PC-9 (cell line): ENCODE measurements at regions not wholly inside any gene's neighbourhood (a gene's known extent, or its start where the extent isn't known, plus 50 kb on each side); places are given as distances from the start of the nearest gene placed in this dataset.

Source experiments
- BruUV-seq: library from RNA; stranded (reverse); fragments of 400-500 nt; replicated peaks from 2 replicates; lab custom pipeline; 2021; lab: Mats Ljungman, UMichigan
- CTCF ChIA-PET: fragments of 300-600 bp; sonication (Branson Sonifier 250); formaldehyde crosslinking; loops from one replicate; lab custom pipeline; 2022; ENCODE audit warnings: antibody characterized with exemption; lab: Charles Lee
- POLR2A ChIA-PET: fragments of 300-600 bp; sonication (Branson Sonifier 250); formaldehyde crosslinking; loops from one replicate; lab custom pipeline; 2022; ENCODE audit warnings: antibody characterized with exemption; ENCODE audit not compliant: unreplicated experiment; lab: Charles Lee
- DNase-seq, 2 experiments: peaks; one replicate each; pipeline versions ENCODE4 v3.0.0 to v3.0.0-alpha.2; 2015 to 2022; ENCODE audit warnings: mixed read lengths in 1 of 2
- H2AFZ ChIP-seq: fragments of 200-600 bp; sonication (generic); 2 replicates; pipeline ENCODE4 v1.8.1; 2017; ENCODE audit warnings: antibody characterized with exemption
- H3F3A ChIP-seq: fragments of 200-600 bp; sonication (generic); 2 replicates; pipeline ENCODE4 v1.8.1; 2017; ENCODE audit warnings: antibody characterized with exemption, mild to moderate bottlenecking, low read depth; ENCODE audit not compliant: insufficient read depth
- H3K27ac ChIP-seq: fragments of 200-600 bp; sonication (generic); 2 replicates; pipeline ENCODE4 v1.6.1; 2016; ENCODE audit warnings: mixed run types
- H3K27me3 ChIP-seq: fragments of 200-600 bp; sonication (generic); 2 replicates; pipeline ENCODE4 v1.6.1; 2016; ENCODE audit warnings: low read depth, mixed run types; ENCODE audit not compliant: insufficient read depth
- H3K36me3 ChIP-seq: fragments of 200-600 bp; sonication (generic); 2 replicates; pipeline ENCODE4 v1.6.1; 2016; ENCODE audit warnings: low read depth, mixed run types
- H3K4me1 ChIP-seq: fragments of 200-600 bp; sonication (generic); replicated peaks from 2 replicates; pipeline ENCODE4 v1.6.1; 2016; ENCODE audit warnings: mixed run types; ENCODE audit not compliant: insufficient read depth
- H3K4me2 ChIP-seq: fragments of 200-600 bp; sonication (generic); 2 replicates; pipeline ENCODE4 v1.6.1; 2017; ENCODE audit warnings: mixed run types
- H3K4me3 ChIP-seq: fragments of 200-600 bp; sonication (generic); 2 replicates; pipeline ENCODE4 v1.6.1; 2016; ENCODE audit warnings: mixed run types
- H3K79me2 ChIP-seq: fragments of 200-600 bp; sonication (generic); 2 replicates; pipeline ENCODE4 v1.6.1; 2017; ENCODE audit warnings: low read depth, mixed run types
- H3K9me2 ChIP-seq: fragments of 200-600 bp; sonication (generic); 2 replicates; pipeline ENCODE4 v1.8.1; 2017; ENCODE audit warnings: mild to moderate bottlenecking; ENCODE audit not compliant: insufficient read depth
- H3K9me3 ChIP-seq: fragments of 200-600 bp; sonication (generic); 2 replicates; pipeline ENCODE4 v1.8.1; 2016; ENCODE audit warnings: low read depth; ENCODE audit not compliant: insufficient read depth
- H4K20me1 ChIP-seq: fragments of 200-600 bp; sonication (generic); 2 replicates; pipeline ENCODE4 v1.8.1; 2017; ENCODE audit not compliant: insufficient read depth
- EZH2 ChIP-seq: fragments of 200-600 bp; sonication (generic); IDR thresholded peaks from 2 replicates; pipeline ENCODE4 v1.8.0; 2017; ENCODE audit warnings: antibody characterized with exemption, low read depth
- intact Hi-C: fragments of 100-400 bp; cut with micrococcal nuclease; formaldehyde crosslinking; loops from one replicate; pipeline ENCODE4 v1.10.0; 2022; ENCODE audit not compliant: unreplicated experiment
- TF ChIP-seq, protein P1 (sequence below): fragments of 200-600 bp; sonication (generic); conservative IDR thresholded peaks from 2 replicates; pipeline ENCODE4 v1.6.1; 2017; ENCODE audit warnings: mixed run types, antibody characterized with exemption, mild to moderate bottlenecking, moderate library complexity

DNA sequence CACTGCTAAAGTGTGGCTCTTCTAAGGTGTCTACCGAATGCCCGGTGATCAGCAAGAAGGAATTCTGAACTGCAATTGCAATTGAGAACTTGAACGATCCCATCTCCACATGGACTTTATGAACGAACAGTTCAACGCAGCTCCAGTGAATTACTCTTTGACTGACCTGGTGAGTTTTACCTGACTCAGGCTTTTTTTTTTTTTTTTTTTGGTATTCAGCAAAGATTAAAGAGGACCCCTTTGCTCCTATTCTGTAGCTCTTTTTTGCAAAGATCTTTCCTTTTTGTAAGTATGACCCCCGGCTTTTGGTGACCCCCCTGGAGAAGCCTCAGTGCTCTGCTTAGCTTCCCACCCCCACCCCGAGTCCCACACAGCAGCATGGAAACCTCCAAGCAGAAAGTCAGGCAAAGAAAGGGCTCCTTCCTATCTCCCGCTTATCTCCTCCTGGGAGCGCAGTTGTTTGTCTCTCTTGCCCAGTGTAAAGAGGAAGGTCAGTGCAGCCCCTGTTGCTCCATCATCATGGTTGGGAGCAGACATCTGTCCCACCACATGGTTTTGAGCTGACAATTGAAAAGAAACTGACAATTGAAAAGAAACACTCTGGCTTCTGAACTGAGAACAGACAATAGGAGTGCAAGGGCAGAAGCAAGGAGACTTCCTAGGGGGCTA is 72.1 kb upstream of the DIO3 start:
- BruUV-seq: no TSS peak
- Histone ChIP-seq H4K20me1 (no peaks in the 10 kb centered on the region), H3K27me3 (no peaks in the 10 kb centered on the region), H3F3A (0 out of 2 replicates have a peak, but pooled peaks cover 3% of the 10 kb centered on the region), H3K79me2 (no peaks in the 10 kb centered on the region), H3K36me3 (no peaks in the 10 kb centered on the region), H3K4me3 (no peak overlapping the region), H3K4me2 (no peak overlapping the region), H3K9me3 (peaks cover 18% of the 10 kb centered on the region), H2AFZ (no peak overlapping the region), H3K27ac (no peak overlapping the region), H3K4me1 (no peaks in the 10 kb centered on the region), H3K9me2 (no peaks in the 10 kb centered on the region)
- no peak for TF ChIP-seq EZH2
- TF ChIP-seq, protein P1, sequence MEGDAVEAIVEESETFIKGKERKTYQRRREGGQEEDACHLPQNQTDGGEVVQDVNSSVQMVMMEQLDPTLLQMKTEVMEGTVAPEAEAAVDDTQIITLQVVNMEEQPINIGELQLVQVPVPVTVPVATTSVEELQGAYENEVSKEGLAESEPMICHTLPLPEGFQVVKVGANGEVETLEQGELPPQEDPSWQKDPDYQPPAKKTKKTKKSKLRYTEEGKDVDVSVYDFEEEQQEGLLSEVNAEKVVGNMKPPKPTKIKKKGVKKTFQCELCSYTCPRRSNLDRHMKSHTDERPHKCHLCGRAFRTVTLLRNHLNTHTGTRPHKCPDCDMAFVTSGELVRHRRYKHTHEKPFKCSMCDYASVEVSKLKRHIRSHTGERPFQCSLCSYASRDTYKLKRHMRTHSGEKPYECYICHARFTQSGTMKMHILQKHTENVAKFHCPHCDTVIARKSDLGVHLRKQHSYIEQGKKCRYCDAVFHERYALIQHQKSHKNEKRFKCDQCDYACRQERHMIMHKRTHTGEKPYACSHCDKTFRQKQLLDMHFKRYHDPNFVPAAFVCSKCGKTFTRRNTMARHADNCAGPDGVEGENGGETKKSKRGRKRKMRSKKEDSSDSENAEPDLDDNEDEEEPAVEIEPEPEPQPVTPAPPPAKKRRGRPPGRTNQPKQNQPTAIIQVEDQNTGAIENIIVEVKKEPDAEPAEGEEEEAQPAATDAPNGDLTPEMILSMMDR: no peak
- DNase-seq: no peak
- ChIA-PET CTCF (interaction anchor here (0.6 kb wide), 1 partner anchor 128 kb away, joined by 5 read pairs; no protein-coding TSS in a partner anchor), POLR2A (interaction anchor here (0.6 kb wide), 1 partner anchor 65 kb away, joined by 4 read pairs; no protein-coding TSS in a partner anchor)
- intact Hi-C loops: no loop called here

DNA sequence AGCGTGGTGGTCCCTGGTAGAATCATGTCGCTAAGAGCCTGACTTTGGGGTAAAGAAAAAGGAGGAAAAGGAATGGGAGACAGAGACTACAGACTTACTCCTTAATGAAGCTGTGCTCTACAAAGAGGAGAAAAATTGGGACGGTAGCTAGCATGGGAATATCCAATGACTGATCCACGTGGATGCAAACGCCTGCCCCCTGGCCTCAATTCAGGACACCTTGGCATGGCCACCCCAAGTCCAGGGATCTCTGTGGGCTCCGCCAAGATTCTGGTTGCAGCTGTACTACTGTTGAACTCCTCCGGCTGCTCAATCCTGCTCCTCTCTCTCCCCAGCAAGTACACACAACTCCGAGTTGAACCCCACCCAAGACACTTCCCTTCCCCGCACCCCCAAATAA is 70.5 kb upstream of the DIO3 start:
- H3K9me3 ChIP-seq: peaks cover 11% of the 10 kb centered on the region
- H4K20me1 ChIP-seq: no peaks in the 10 kb centered on the region
- no peaks in the 10 kb centered on the region for H3K79me2 ChIP-seq
- no peaks in the 10 kb centered on the region for H3F3A ChIP-seq
- H3K4me3 ChIP-seq: no peak overlapping the region
- no TSS peak for BruUV-seq
- POLR2A ChIA-PET: no interaction called here
- no peak for DNase-seq
- TF ChIP-seq, protein P1: no peak
- no peak for TF ChIP-seq EZH2
- no peak overlapping the region for H3K4me2 ChIP-seq
- H3K4me1 ChIP-seq: no peaks in the 10 kb centered on the region
- H3K27me3 ChIP-seq: no peaks in the 10 kb centered on the region
- CTCF ChIA-PET: no interaction called here
- H2AFZ ChIP-seq: no peak overlapping the region
- H3K9me2 ChIP-seq: no peaks in the 10 kb centered on the region
- intact Hi-C loops: no loop called here
- no peaks in the 10 kb centered on the region for H3K36me3 ChIP-seq
- H3K27ac ChIP-seq: no peak overlapping the region

DNA sequence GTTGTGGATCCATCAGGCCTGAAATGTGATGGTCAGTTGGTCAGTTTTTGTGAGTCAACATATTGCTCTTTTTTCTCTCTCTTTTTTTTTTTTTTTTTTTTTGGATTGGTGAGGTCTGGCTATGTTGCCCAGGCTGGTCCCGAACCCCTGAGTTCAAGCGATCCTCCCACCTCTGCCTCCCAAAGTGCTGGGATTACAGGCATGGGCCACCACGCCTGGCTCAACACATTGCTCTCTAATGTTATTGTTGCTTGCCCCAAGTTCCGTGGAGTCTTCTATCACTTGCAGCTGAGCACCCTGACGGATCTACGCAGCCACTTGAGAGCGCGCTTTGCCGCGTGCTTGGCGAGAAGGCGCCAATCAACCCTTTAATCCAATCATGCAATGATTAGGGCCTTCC is 69.5 kb upstream of the DIO3 start:
- Histone ChIP-seq H3K27me3 (no peaks in the 10 kb centered on the region), H3K4me2 (no peak overlapping the region), H3K9me3 (peaks cover 2% of the 10 kb centered on the region), H3K36me3 (no peaks in the 10 kb centered on the region), H3F3A (no peaks in the 10 kb centered on the region), H3K9me2 (no peaks in the 10 kb centered on the region), H4K20me1 (no peaks in the 10 kb centered on the region), H3K79me2 (no peaks in the 10 kb centered on the region), H3K4me1 (no peaks in the 10 kb centered on the region), H2AFZ (no peak overlapping the region), H3K4me3 (no peak overlapping the region), H3K27ac (no peak overlapping the region)
- TF ChIP-seq, protein P1: no peak
- no peak for TF ChIP-seq EZH2
- BruUV-seq: no TSS peak
- POLR2A ChIA-PET: no interaction called here
- CTCF ChIA-PET: no interaction called here
- no peak for DNase-seq
- intact Hi-C loops: no loop called here
